ENCODE measurements at regions not wholly inside any gene's neighbourhood (a gene's known extent, or its start where the extent isn't known, plus 50 kb on each side); places are given as distances from the start of the nearest gene placed in this dataset.
"Not testable (repeated sequence)": the region's sequence is repeated elsewhere in the genome, so short reads cannot be mapped to it uniquely, and the experiment has no call there.

DNA sequence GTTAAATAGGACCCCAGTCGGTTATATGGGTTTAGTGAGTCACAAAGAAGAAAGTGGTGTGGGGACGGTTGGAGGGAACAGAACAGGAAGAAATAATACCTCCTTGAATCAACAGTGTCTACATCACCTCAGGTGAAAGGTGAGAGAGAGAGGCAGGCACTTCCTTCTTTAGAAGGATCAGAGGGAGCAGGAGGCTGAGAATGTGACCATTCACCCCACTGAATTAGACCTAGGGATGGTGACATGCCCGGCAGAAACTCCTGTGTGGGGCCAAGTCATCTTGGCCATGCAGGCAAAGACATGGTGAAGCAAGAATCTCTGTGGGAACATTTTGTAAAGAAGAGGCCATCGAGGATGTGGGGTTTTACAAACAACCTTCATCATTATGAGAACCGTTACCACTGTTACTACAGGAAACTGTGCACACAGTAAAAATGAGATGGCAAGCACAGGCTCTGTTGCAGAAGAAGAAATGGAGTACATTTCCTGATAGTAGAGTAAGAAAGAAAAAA, 1196.9 kb downstream of the VRK1 start:
- peak; percentile 46 for DNase-seq

DNA sequence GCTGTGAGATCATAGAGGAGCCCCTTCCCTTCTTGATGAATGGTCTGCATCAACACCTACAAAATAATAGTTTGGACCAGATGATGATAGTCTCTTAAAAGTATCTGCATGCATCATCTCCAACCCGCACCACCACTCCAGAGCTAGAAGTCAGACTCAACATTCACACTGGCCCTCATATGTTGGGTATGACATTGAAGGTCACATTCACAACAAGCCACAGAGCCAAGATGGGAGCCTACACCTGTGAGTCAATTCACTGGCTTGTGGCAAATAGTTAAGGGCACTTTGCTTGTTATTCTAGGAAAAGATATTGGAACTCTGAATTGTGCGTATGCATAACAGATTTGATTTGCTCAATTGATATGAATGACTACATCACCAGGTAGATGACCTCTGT, 1197.9 kb downstream of the VRK1 start:
- no peak for DNase-seq

DNA sequence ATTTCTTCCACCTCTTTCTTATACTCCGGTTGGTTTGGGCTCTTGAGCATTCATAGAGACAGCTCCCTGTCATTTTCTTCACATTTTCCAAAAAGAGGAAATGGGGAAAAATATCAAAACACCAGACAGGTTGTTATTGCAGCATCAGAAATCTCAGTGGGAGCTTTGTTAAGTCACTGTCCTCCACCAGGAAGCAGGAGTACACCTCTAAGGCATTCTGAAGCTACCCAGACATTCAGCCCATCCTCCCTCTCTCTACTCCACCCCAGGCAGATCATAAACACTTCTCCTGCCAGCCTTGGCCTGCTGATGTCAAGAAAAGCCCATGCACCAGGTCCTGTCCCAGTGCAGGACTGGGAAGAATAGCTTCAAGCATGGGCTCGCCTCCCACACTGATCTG, 1198.3 kb downstream of the VRK1 start:
- no peak for DNase-seq

DNA sequence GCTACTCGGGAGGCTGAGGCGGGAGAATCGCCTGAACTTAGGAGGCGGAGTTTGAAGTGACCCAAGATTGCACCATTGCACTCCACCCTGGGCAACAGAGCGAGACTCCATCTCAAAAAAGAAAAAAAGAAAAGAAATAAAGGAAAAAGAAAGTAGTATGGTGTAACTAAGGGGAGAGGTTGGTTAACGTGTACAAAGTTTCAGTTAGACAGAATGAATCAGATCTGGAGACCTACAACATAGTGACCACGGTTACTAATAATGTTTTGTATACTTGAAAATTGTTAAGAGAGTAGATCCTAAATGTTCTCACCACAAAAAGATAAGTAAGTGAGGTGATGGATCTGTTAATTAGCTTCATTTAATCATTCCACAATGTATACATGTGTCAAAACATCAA, 1208.8 kb downstream of the VRK1 start:
- DNase-seq: no peak

DNA sequence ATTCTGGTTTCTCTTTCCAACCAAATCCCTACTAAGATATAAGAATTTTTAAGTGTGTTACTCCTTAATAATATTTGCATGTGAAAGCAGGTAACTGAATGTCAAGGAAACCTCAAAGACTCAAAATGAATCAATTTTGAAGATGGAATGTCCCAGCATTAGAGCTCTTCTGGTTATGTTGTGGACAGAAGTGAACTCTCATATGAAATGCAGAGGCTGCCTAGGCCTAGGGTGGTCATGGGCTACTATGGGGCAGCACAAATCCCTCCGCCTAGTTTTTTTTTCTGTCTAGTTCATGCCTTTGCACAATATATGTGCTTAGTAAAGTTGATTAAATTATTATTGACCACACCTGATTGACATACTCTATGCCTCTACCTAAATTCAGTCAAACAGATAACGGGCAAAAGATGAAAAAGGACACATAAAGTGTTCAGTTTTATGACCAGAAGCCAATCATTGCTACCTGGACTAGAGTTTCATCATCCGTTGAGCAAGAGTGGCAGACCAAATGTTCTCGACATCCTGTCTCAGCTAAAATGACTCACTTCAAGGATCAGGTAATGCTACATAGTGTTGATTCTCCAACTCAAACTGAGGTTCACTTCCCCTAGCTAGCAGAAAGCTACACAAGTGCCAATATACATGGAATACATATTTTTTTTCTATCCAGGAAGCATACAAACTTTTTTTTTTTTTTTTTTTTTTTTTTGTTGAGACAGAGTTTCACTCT, 1211.4 kb downstream of the VRK1 start:
- DNase-seq: no peak

DNA sequence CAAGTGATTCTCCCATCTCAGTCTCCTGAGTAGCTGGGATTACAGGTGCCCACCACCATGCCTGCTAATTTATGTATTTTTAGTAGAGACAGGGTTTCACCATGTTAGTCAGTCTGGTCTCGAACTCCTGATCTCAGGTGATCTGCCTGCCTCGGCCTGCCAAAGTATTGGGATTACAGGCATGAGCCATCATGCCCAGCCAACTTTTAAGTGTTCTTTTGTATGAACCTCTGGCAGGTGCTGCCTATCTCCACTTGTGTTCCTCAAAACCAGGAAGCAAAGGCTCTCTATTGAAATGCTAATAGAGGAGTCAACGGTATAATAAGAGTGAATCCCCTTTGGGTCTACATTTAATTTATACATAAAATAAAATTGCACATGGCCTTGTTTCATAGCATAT, 1212.0 kb downstream of the VRK1 start:
- not testable (repeated sequence) for DNase-seq

DNA sequence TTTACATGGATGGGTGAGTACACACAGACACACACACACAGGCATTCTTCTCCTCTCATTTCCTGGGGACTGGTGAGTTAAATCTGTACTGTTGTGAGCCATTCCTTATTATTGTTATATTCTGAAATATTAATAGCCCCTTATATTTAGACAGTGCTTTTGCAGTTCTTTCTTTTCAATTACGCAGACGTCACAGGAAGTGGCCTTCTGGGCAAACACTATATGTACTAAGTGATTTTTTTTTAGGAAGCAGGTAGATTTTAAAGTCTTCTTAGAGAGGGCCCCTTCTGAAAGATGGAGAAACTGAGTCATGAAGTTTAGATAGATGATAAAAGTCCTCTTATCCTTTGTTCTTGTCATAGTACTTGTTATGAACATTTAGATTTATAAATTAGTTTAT, 1213.6 kb downstream of the VRK1 start:
- DNase-seq: no peak

DNA sequence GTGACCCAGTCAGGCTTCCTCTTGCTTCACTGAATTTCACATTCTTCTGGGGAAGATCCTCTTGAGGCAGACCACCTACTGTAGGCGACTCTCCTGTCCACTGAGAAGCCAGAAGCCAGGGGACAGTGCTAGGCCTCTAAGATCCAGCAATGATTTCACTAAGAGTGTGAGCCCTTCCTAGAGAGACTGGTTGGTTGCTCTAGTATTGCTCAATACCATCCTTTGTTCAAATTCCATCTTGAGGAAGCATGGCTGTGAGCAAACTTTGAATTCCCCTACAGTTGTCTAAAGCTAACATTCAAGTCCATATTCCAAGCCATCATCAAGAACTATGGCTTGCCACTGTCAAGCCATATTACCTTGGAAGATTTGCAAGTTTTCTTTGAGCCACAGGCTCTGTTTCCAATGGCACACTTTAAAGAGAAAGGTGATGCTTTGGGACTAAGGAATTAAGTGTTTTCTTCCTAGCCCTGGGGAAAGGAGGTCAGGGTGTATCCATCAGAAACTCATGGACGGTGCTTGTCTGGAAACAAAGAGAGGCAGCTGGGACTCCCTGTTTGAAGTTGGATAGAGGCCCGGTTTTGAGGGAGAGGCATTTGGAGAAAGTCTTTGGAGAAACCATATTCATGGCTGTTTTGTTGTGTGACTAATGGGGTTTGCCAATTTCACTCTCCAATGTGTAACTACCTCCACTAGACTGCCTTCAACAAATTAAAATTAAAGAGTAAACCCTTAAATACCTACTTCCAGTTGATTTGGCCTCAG, 1217.9 kb downstream of the VRK1 start:
- no peak for DNase-seq

DNA sequence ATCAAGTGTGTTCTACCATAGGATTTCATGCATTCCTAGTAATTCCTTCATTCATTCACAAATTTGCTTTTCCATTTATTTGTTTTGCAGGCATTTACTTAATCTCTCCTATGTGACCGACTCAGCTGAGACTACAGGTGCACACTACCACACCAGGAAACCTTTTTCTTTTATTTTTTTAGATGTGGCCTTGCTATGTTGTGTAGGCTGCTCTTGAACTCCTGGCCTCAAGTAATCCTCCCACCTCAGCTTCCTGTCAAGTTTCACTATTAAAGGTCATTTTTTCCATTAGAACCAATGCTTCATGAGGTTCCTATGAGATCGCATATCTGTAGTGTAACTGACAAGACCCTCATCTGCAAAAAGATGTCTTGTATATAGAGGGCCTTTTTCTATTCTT, 1218.7 kb downstream of the VRK1 start:
- DNase-seq: no peak

DNA sequence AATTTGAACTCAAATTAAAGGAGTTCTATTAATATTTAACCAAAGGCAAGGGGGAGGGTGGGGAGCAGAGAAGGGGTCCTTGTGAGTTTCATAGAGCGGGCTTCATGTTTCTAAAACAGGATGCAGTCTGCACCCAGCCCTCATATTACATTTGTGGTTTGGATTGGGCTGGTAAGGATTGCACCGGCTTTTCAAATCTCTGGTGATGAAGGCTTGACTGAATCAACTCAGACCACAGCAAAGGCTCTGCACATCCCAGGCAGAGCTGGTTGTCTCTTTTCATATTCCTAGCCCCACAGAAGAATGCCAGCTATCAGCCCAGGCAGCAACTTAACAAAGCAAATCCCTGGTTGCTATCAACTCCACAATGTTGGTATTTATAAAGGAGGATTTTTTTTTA, 1221.4 kb downstream of the VRK1 start:
- DNase-seq: no peak

DNA sequence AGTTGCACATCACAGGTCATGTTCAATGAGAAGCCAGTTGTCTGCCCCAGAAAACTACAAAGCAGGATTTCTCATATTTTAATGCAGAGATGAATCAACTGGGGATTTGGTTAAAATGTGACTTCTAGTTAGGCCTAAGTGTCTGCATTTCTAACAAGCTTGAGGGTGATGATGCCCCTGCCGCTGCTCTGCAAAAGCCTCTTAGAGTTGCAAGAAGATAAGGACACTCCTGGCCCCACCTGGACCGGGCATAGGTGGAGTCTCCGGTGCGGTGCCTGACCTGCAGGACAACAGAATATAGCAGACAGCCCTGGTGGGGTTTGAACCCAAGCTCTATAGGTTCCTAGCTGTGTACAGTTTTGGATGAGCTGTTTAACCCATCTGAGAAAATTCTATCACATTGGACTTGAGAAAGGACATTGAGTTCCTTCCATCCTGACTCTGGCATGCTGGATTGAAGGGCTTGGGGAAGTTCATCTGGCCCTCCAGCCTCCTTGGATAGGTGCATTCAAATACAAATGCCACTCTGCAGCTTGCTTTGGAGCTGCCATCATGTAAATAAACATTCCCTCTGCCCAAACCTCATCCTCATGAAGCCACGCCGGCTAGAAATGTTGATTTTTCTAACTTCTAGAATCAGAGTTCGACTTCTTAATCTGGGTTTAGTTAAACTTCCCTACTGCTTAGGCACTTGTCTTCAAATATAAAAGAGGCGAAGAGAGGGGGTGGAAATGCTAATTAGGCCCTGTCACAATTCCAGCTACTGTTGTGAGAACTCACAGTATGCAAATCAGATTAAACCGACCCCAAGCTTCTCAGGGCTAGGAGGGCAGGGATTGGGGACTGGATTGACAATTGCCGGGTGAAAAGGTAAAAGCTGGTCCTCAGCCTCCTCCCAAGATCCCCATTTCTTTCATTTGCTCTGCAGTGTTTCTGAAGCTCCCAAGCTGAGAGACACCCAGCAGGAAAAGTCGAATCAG, 1225.6 kb downstream of the VRK1 start:
- no peak for DNase-seq

DNA sequence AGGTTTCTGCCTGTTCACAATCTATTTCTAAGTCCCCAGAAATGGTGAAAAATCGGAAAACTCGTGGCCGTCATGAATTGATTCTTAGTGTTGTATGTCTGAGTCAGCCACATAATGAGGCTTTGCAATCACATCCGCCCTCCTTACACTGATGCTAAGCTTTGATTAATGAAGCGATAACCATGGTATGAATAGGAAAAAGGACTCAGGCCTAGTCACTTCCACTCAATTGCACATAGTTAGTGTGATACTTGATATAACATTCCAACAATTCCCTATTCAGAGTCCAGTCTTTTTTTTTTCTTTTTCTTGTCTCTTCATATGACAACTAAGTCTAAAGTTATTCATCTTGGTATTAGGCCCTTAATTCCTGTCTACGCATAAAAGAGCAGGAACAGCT, 1231.0 kb downstream of the VRK1 start:
- DNase-seq: no peak

DNA sequence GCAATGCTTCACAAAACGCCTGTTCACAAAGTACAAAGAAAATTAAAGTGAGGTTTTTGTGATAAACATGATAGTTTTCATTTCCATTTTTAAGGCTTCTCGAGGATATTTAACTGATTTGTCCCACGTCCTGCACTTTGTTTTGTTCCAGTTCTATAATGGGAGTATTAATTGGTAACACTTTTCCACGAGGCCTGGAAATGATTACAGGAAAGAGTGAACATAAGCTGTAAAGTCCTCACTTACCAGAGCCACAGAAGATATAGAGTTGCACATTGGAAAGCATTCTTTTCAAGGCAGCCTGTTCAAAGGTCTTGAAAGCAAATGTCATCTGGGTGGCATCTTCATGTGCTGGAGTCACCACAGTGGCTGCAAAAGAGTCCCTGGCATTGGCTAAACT, 1236.6 kb downstream of the BCL11B start:
- DNase-seq: no peak

DNA sequence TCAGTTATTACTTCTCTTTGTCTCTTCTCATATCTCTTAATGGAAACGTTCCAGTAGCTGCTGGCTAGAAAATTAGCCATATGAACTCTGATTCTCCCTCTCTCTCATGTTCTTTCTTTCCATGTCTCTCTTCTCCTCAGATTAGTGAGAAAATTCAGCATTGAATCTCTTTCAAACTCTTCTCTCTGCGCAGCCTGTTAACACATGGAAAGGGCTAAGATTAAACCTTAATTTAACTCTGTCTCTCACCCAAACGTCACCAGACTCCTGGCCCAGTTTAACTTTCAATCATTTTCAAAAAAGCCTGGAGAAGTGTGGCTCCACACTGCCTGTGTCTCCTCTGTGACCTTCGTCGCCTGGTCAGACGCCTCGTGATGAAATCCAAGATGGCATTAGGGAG, 1234.2 kb downstream of the BCL11B start:
- DNase-seq: no peak

DNA sequence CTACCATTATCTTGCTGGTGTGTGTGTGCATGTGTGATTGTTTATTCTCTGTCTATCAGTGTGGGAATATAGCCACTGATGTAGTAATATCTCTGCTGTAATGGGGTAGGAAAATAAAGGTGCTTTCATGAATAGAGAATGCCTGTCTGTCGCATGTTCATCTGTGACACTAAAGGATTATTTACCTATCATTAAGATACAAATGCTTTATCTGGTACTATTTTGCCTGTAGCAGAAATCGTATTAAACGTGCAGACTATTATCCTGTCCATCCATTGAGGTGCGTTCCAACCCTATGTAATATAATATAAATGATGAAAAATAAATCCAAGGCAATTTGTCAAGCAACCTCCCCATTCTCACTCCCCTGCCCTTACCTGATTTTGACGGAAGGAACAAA, 1215.1 kb downstream of the BCL11B start:
- no peak for DNase-seq

DNA sequence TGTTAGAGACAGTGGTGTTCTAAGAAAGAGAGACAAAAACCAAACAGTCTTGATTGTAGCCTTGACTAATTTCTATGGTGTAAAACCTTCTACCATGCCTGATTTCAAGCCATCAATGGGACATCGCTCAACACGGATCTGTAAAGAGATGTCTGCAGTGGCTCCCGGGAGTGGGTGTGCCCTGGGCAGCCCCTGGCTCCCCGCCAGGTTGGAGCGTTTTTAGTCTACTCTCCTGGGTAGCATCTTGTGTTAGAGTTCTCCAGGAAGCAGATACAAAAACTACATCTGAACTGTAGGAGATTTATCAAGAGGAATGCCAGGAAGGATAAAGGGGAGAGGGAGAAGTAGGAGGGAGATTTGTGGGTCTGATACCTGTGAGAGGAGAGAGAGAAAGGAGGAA, 1212.9 kb downstream of the BCL11B start:
- DNase-seq: no peak

DNA sequence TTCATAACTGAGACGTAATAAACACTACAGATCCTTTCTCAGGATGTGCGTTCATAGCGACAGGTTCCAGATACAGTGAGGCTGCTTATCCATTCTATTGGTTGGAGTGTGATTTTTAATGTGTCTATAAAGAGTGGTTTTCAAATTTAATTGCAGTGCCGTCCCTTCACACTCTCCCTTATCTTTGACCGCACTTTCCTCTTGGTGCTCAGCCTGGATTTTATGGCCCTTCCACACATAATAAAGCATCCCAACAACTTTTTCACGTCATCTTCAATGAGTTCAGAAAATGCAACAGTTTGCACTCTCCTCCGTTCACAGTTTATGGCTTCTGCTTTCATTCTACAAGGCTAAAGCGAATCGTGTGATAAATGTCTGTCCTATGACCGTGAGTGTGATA, 1209.9 kb downstream of the BCL11B start:
- DNase-seq: no peak

DNA sequence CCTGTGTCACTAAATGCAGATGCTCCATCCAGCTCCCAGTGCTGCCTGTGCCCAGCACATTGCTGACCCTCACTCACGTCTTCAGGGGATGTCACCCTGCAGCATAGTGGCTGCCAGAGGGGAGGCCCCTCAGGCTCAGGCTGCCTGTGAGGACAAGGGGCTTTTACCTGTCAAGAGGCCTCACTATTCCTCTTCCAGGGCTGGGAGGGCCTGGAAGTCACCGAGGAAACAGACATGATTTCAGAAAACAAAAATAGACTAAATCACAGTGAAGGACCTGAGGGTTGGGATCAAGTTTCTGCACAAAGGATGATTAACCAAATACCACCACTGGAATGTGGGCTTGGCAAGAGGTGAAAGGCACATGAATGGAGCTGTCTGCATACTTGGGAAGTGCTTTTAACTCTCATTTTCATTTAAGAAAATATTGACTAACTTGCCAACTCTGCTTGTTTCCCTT, 1202.3 kb downstream of the BCL11B start:
- no peak for DNase-seq

DNA sequence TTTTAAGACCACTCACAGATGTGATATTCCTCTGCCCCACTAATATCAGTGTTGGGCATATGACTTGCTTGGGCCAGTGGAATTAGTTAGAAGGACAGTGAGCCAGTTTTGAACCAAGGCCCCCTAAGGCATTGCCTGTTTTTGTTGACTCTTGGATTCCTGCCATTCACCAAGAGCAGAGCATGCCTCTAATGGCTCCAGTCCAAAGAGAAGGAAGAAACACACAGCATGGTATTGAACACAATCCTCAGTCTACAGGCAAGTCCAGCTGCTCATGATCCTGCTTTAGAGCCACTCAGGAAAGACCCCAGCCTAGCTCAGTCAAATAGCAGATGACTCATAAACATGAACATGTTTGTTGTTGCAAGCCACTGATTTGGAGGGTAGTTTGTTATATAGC, 1201.5 kb downstream of the BCL11B start:
- DNase-seq: no peak

DNA sequence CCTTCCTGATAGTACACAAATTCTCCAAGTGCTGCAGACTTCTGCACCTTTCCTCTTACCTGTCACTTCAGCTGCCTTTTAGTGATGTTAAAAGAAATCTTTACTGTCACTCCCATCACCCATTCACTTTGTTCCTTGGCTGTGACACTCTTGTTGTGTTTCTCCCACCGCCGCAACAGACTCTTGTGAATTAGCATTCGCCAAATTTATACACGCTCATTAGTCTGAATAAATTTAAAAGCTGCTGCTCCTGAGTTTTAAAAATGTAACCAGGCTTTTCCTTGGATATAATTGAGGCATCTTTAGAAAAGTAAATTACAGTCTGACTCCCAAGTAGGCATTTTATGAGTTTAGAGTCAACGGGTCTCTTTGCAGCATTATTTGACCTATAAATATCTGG, 1197.9 kb downstream of the BCL11B start:
- no peak for DNase-seq

DNA sequence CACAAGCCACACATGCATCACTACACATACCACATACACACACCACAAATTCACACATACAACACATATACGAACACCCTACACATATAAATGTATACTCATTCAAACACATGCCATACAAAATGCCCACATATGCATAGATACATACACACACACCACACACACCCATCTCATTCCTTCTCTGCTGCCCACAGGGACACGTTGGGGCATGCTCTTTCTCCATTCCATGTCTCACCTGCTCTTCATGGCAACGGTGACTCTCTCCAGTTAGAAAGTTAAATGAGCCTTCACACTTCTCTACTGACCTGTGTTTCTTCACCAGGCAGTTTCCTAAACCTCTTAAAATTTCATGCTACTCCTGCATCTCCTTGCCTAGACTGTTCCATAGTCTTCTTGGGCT, 1194.8 kb downstream of the BCL11B start:
- no peak for DNase-seq

DNA sequence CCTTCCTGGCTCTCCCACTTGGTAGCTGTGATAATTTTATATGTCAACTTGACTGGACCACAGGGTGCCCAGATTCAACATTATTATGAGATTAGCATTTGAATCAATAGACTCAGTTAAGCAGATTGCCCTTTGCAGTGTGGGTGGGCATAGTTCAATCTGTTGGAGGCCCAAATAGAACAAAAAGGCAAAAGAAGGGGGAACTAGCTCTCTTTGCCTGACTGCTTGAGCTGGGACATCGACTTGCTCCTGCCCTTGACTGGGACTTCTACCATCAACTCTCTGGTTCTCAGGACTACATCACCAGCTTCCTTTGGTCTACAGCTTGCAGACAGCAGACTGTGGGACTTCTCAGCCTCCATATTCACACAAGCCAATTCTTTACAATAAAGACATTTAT, 1189.2 kb downstream of the BCL11B start:
- DNase-seq: no peak

DNA sequence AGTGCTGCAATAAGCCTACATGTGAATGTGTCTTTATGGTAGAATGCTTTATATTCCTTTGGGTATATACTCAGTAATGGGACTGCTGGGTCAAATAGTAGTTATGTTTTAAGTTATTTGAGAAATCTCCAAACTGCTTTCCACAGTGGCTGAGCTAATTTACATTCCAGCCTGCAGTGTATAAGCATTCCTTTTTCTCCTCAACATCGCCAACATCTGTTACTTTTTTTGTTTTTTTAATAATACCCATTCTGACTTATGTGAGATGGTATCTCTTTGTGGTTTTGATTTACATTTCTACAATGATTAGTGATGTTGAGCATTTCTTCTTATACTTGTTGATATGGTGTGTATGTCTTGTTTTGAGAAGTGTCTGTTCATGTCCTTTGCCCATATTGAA, 1186.2 kb downstream of the BCL11B start:
- no peak for DNase-seq
